ENCODE measurements at regions not wholly inside any gene's neighbourhood (a gene's known extent, or its start where the extent isn't known, plus 50 kb on each side); places are given as distances from the start of the nearest gene placed in this dataset.

DNA sequence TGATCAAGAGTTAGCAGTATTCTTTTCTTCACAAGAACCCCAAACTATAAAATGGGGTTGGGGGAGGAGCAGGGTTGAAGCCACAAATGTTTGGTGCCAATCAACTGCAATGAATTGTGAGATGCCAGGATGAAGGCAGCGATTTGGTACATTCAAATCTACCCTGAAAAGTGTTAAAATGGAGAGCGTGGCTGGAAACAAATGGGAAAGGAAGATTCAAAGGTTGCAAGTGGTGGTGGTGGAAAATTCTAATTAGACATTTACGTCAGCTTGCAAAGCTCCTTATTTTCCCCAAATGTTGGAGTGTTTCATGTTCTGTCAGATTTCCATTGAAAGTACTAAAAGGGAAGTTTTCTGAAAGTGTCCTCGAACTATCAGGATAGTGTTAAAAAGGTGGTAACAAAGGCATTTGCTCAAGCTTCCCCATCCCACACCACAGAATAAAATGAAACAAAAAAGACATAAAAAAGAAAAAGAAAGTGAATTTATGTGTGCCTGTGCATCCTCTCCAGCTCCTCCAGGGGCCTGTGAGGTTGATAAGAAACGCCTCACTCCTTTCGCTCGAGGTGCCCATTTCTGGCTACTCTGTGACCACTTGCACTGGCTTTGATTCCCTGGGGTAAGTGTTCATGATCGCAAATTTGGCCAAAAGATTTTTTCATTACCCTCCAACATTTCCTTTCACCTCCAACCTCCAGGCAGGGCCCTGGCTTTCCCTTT lies 424.1 kb upstream of the POU3F3 start:
- FAIRE-seq, result no peak
- no peak for DNase-seq (ENCODE audit: low spot score in 2 of 2)

DNA sequence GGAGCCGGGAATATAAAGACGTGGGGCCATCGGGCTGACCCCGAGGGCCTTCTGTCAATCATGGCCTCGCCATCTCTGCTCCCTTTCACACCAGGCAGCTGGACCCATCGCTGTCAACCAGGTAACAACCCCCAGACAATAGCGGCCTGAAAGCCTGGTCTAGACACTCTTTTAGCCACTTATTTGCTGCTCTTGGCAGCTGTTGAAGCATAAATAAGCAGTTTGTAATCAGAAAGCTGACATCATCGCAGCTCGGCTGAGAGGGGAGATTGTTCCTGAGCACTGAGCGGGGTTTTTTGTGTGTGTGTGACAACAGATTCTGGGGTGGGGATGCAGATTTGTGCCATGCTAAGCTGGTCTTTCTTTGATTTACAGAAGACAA lies 423.6 kb upstream of the POU3F3 start:
- DNase-seq (ENCODE audit: low spot score in 2 of 2), result no peak
- FAIRE-seq, result no peak

GRCh38 chr2:104430852-104431251 lies 423.1 kb upstream of the POU3F3 start:
- DNase-seq (ENCODE audit: low spot score in 2 of 2), result no peak

DNA sequence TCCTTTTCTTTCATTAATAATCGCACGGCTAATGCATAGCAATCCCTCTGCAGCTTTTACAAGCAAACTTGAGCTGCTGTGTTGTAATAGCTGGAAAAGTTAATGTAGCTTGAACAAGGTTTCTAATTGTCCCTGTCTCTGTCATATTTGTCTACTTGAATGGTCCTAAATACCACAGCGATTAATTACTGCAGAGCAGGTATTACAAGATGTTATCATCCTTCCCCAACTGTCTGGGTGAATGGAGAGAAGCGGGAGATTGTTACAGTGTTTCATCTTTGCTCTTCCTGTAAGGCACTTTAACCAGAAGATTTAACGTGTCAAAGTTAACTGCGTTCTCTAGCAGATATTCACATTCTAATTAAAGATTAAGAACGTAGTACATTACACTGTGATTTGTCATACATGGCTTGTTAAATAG lies 422.2 kb upstream of the POU3F3 start:
- DNase-seq (ENCODE audit: low spot score in 2 of 2), result no peak
- FAIRE-seq, result no peak

More at GRCh38 chr2:104430852-104431251, 423.1 kb upstream of the POU3F3 start:
- no peak for FAIRE-seq

GRCh38 chr2:104432401-104432800 lies 421.5 kb upstream of the POU3F3 start:
- DNase-seq (ENCODE audit: low spot score in 2 of 2) (no peak), FAIRE-seq (no peak)

DNA sequence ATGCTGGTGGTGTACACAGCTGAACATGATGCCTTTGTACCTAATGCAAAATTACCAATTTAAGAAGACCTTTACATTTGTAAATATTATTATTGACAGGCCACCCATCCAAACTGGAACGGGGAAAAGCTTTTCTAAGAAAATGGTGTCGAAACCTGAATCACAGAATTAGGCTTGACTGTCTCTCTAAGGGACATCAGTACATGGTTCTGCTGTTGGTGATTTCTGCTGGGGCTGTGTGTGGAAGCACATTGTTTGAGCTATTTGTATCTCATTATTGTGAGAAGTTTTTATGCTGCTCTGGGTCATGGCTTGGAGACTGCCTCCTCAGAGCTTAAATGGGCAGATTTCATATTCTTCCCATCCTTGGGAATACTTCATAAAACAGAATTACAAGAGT lies 420.9 kb upstream of the POU3F3 start:
- DNase-seq (ENCODE audit: low spot score in 2 of 2) (no peak), FAIRE-seq (no peak)

DNA sequence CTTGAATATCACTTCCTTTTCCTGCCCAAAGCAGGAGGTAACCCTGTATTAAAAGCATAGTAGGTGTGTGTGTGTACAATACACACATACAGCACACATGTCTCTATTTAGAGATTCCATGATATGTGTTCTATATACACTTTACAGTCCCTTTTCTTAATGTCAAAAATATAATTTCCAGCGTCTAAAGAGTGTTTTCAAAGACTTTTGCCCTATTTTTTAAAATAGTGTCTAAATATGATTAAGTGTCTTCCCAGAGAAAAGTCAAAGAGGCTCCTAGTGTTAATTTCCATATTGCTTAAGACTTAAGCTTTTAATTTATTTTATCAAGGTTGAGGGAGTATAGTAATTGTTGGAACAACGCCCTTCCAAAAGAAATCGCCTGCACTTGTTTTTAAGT lies 420.3 kb upstream of the POU3F3 start:
- FAIRE-seq (no peak), DNase-seq (ENCODE audit: low spot score in 2 of 2) (no peak)

- no peak for FAIRE-seq
- DNase-seq (ENCODE audit: low spot score in 2 of 2), result no peak
Observed at GRCh38 chr2:104434318-104434792, 419.6 kb upstream of the POU3F3 start.

DNA sequence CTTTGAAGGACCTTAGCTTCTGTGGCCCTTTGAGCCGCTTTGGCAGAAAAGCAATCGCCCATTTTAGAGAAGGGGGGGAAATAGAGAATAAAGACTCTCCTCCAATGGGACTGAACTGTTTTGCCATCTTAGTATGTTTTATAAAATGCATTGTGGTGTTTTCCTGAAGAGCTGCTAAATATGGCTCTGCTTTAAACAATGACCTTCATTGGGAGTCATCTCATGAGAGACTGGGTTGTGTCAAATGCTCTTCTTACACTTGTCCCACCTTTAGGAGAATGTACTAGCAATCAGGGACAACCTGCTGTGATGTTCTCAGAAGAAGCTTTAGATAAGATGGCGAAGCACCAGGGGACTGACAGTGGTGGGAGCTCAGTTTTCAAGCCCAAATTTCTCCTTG lies 418.9 kb upstream of the POU3F3 start:
- no peak for FAIRE-seq

DNA sequence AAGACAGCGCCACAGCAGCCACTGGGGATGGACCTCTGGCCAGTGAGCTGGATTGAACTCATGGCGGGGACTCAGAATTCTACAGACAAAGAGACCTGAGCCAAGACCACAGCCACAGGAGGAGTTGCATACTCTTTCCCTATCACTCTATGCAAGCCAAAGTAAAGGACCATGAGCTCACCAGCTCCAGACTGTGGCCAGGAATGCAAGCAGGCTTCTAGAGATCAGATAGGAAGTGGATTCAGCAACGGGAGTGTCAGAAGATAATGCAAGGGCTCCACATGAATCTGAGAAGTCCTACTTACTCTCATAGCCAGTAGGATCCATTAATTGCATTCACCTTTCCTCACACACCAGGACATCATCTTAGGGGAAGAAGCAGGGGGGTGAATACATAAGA lies 415.4 kb upstream of the POU3F3 start:
- FAIRE-seq, result no peak
- DNase-seq (ENCODE audit: low spot score in 2 of 2), result no peak

More for the DNA sequence above, 418.9 kb upstream of the POU3F3 start:
- no peak for DNase-seq (ENCODE audit: low spot score in 2 of 2)

DNA sequence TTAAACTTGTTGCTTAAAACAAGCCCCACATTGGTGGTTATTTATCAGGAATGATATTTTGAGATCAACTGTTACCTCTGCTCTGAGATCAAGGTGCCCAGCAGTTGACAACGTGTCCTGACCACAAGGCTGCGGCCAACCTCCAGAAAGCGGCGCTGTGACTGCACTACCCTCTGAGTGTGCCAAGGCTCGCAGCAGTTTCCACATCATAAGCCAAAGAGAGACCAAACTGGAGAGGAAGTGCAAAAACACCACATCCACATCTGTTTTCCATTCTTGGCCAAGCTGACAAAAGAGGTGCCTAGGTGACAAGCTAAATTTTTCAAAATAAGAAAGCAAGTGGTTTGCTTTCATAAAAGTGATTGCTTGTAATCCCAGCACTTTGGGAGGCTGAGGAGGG lies 410.8 kb upstream of the POU3F3 start:
- FAIRE-seq (no peak), DNase-seq (ENCODE audit: low spot score in 2 of 2) (no peak)

GRCh38 chr2:104444392-104444791 lies 409.5 kb upstream of the POU3F3 start:
- DNase-seq (ENCODE audit: low spot score in 2 of 2) (no peak), FAIRE-seq (no peak)

DNA sequence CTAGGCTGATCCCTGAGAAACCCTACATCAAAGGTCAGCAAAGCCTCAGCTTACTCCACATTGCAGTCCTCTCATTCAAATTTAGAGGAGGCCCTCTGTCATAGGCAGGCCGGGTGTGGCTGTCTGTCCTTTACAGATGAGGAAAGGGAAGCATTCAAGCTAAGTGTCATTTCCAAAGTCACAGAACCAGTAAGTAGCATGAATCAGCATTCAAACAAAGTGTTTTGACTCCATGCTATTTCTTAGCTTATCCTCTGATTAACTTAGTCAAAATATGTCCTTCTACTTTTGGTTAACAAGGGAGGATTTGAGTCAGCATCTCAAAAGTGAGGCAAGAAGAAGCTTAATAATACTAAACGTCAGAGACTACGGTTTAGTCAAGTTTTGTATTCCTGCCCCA lies 409.0 kb upstream of the POU3F3 start:
- no peak for FAIRE-seq

GRCh38 chr2:104447831-104448434 lies 406.0 kb upstream of the POU3F3 start:
- FAIRE-seq, result peak; percentile 94
- DNase-seq (ENCODE audit: low spot score in 2 of 2), result no peak

More for the DNA sequence above, 409.0 kb upstream of the POU3F3 start:
- no peak for DNase-seq (ENCODE audit: low spot score in 2 of 2)

- no peak for DNase-seq (ENCODE audit: low spot score in 2 of 2)
- no peak for FAIRE-seq
Observed at GRCh38 chr2:104448661-104449440, 405.1 kb upstream of the POU3F3 start.

DNA sequence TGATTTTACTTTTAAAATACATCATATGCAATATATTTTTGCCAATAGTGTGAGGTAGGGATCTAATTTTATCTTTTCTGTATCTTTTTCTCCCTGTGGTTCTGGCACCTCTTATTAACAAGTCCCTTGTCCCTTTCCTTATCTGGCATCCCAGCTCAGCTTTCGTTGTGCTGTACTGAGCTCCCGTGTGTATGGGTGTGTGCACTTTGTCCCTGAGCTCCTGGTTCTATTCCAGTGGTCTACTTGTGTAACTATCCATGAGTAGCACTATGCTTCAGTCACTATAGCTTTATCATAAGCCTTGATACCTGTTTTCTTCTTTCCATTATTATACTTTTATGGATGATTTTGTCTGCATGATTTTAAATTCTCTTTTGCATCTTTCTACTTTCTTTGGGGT lies 401.4 kb upstream of the POU3F3 start:
- no peak for FAIRE-seq
- DNase-seq (ENCODE audit: low spot score in 2 of 2), result no peak

GRCh38 chr2:104462731-104463130 lies 391.2 kb upstream of the POU3F3 start:
- DNase-seq (ENCODE audit: low spot score in 2 of 2) (no peak), FAIRE-seq (no peak)

DNA sequence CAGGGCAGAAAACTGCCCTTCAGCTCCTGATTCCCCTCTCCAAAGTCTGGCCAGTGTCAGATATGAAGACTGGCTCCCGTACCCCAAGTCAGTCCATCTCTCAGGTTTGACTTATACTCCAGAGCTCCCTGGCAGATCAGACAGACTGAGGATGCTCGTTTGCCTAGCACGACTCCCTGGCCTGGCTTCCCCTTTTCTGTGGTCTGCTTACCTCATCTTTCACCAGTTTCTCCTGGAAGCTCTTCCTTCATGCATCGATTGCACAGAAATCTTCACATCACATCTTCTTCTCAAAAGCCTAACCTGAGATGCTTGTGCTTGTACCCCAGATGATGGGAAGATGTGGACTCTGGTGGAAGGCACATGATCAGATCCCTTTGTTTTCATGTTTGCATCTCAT lies 387.9 kb upstream of the POU3F3 start:
- FAIRE-seq (no peak), DNase-seq (ENCODE audit: low spot score in 2 of 2) (no peak)

GRCh38 chr2:104468846-104469245 lies 385.1 kb upstream of the POU3F3 start:
- no peak for DNase-seq (ENCODE audit: low spot score in 2 of 2)
- peak; percentile 74 for FAIRE-seq

DNA sequence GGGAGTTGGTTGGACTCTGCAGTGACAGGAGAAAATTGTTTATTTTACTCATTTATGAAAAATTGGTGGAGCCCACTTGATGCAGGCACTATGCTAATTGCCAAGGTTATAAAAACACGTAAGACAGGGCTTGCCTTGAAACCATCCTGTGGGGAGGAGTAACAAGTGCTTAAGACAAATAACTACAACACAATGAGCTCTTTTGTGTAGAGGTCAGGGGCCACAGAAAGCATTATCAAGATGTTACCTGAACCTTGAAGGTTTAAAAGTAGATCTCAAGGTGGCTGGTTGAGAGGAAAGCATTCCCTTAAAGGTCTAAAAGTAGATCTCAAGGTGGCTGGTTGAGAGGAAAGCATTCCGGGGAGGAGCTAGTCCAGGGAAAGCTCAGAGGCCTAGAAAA lies 381.8 kb upstream of the POU3F3 start:
- DNase-seq (ENCODE audit: low spot score in 2 of 2) (no peak), FAIRE-seq (no peak)

DNA sequence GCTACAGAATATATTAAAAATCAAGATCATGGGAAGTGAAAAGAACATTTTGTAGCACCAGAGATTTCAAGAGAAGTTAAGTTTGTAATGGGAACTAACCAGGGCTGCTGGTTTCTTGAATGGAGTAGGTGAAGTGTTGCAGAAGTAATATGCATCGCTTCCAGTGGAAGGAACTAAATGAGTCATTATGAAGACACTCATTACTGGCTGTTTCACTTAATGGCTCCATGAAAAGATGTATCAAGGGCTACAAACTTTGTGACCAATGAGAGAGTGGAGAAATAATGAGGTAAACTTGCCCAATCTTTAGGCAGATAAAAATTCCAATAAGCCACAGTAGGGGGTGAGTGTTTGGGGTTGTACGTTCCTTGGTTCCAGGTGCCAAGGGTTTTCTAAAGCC lies 380.4 kb upstream of the POU3F3 start:
- DNase-seq (ENCODE audit: low spot score in 2 of 2) (no peak), FAIRE-seq (no peak)

DNA sequence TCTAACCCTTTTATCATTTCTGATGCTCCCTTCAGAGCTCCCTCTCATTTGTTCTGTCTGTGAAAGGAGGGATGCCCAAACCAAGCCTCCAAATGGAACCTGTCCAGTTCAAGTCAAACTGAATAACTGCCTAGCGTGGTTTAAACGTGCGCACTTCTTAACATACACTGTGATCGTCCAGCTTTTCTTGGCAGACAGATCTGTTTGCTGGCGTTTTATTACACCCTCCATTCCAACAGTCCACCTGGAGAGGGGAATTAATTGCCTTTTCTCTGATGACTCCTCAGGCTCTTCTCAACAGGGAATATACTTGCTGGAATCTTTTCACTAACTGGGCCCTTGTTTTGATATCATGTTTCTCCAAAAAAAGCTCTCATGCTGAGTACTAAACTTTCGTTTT lies 379.2 kb upstream of the POU3F3 start:
- DNase-seq (ENCODE audit: low spot score in 2 of 2) (no peak), FAIRE-seq (no peak)

Data from frontal cortex (tissue), 3 donors.